ENCODE measurements at regions not wholly inside any gene's neighbourhood (a gene's known extent, or its start where the extent isn't known, plus 50 kb on each side); places are given as distances from the start of the nearest gene placed in this dataset.

GRCh38 chr3:110593749-110594148 is 477.9 kb upstream of the NECTIN3 start:
- H4K20me1 ChIP-seq (ENCODE audit: low read length): no peaks in the 10 kb centered on the region

GRCh38 chr3:110598847-110599490 is 472.6 kb upstream of the NECTIN3 start:
- no peaks in the 10 kb centered on the region for H3F3A ChIP-seq (ENCODE audit: low read length, unreplicated experiment)
- H2AFZ ChIP-seq (ENCODE audit: low read length): no peak overlapping the region
- TF ChIP-seq EZH2 (IDR thresholded peaks at IDR 0.05; ENCODE audit: low read length, unreplicated experiment) (no peak), CTCF (conservative IDR thresholded peaks at IDR 0.05; ENCODE audit: low read depth, low read length) (no peak), EZH2phosphoT487 (IDR thresholded peaks at IDR 0.05; ENCODE audit: borderline replicate concordance, low read length) (no peak)
- H3K4me1 ChIP-seq (ENCODE audit: insufficient read depth, low read length): no peaks in the 10 kb centered on the region
- ATAC-seq: no peak
- BruUV-seq (replicated peaks): no TSS peak
- POLR2A ChIA-PET (ENCODE audit: unreplicated experiment): interaction anchor here (0.6 kb wide), 1 partner anchor 174 kb away, joined by 3 read pairs; no protein-coding TSS in a partner anchor
- H3K9ac ChIP-seq (ENCODE audit: low read length): no peak overlapping the region
- H3K36me3 ChIP-seq (ENCODE audit: low read depth, low read length): no peaks in the 10 kb centered on the region
- H3K4me2 ChIP-seq (ENCODE audit: low read length): no peak overlapping the region
- H3K9me2 ChIP-seq (replicated peaks; ENCODE audit: low read length): no peaks in the 10 kb centered on the region; the same call in 1 of the 2 replicates
- no peaks in the 10 kb centered on the region for H3K27me3 ChIP-seq (ENCODE audit: low read length)
- no peak overlapping the region for H3K27ac ChIP-seq (ENCODE audit: low read length)
- H3K79me2 ChIP-seq (ENCODE audit: low read length): no peaks in the 10 kb centered on the region
- H3K4me3 ChIP-seq (ENCODE audit: low read length): no peak overlapping the region
- H4K20me1 ChIP-seq (ENCODE audit: low read length): no peaks in the 10 kb centered on the region
- CTCF ChIA-PET: no interaction called here
- intact Hi-C loops (cut with micrococcal nuclease): no loop called here
- H3K9me3 ChIP-seq (ENCODE audit: low read length): no peaks in the 10 kb centered on the region
- peak; percentile 12 for DNase-seq

More at GRCh38 chr3:110593749-110594148, 477.9 kb upstream of the NECTIN3 start:
- ChIA-PET CTCF (no interaction called here), POLR2A (ENCODE audit: unreplicated experiment) (no interaction called here)
- H3K27me3 ChIP-seq (ENCODE audit: low read length): no peaks in the 10 kb centered on the region
- no peak for DNase-seq
- H3K4me3 ChIP-seq (ENCODE audit: low read length): no peak overlapping the region
- no peak overlapping the region for H2AFZ ChIP-seq (ENCODE audit: low read length)
- no peaks in the 10 kb centered on the region for H3F3A ChIP-seq (ENCODE audit: low read length, unreplicated experiment)
- no peaks in the 10 kb centered on the region for H3K79me2 ChIP-seq (ENCODE audit: low read length)
- no TSS peak for BruUV-seq (replicated peaks)
- H3K27ac ChIP-seq (ENCODE audit: low read length): no peak overlapping the region
- intact Hi-C loops (cut with micrococcal nuclease): no loop called here
- H3K9me3 ChIP-seq (ENCODE audit: low read length): no peaks in the 10 kb centered on the region
- no peak for TF ChIP-seq EZH2phosphoT487 (IDR thresholded peaks at IDR 0.05; ENCODE audit: borderline replicate concordance, low read length)
- H3K9ac ChIP-seq (ENCODE audit: low read length): no peak overlapping the region
- no peak for ATAC-seq
- no peaks in the 10 kb centered on the region; the same call in 1 of the 2 replicates for H3K9me2 ChIP-seq (replicated peaks; ENCODE audit: low read length)
- H3K4me1 ChIP-seq (ENCODE audit: insufficient read depth, low read length): no peaks in the 10 kb centered on the region
- no peaks in the 10 kb centered on the region for H3K36me3 ChIP-seq (ENCODE audit: low read depth, low read length)
- H3K4me2 ChIP-seq (ENCODE audit: low read length): no peak overlapping the region

- POLR2A ChIA-PET (ENCODE audit: unreplicated experiment): no interaction called here
- Histone ChIP-seq H3K27me3 (ENCODE audit: low read length) (no peaks in the 10 kb centered on the region), H3K9me3 (ENCODE audit: low read length) (no peaks in the 10 kb centered on the region), H3K9ac (ENCODE audit: low read length) (no peak overlapping the region), H3K9me2 (replicated peaks; ENCODE audit: low read length) (no peaks in the 10 kb centered on the region; the same call in 1 of the 2 replicates), H2AFZ (ENCODE audit: low read length) (no peak overlapping the region), H3K4me1 (ENCODE audit: insufficient read depth, low read length) (no peaks in the 10 kb centered on the region), H3K36me3 (ENCODE audit: low read depth, low read length) (no peaks in the 10 kb centered on the region), H3K27ac (ENCODE audit: low read length) (no peak overlapping the region), H3K4me3 (ENCODE audit: low read length) (no peak overlapping the region), H3F3A (ENCODE audit: low read length, unreplicated experiment) (no peaks in the 10 kb centered on the region), H3K4me2 (ENCODE audit: low read length) (no peak overlapping the region), H4K20me1 (ENCODE audit: low read length) (no peaks in the 10 kb centered on the region), H3K79me2 (ENCODE audit: low read length) (no peaks in the 10 kb centered on the region)
- ATAC-seq (no peak), DNase-seq (no peak)
- BruUV-seq (replicated peaks): no TSS peak
- intact Hi-C loops (cut with micrococcal nuclease): no loop called here
- CTCF ChIA-PET: no interaction called here
- TF ChIP-seq EZH2 (IDR thresholded peaks at IDR 0.05; ENCODE audit: low read length, unreplicated experiment): no peak
- TF ChIP-seq CTCF (conservative IDR thresholded peaks at IDR 0.05; ENCODE audit: low read depth, low read length): no peak
- TF ChIP-seq EZH2phosphoT487 (IDR thresholded peaks at IDR 0.05; ENCODE audit: borderline replicate concordance, low read length): no peak
Measured at GRCh38 chr3:110608566-110608965, 463.1 kb upstream of the NECTIN3 start.

All from PC-3 (cell line).